Activated CD8-positive, alpha-beta memory T cell treated with anti-CD3 and anti-CD28 coated beads for 36 hours (primary cell): ENCODE measurements at regions not wholly inside any gene's neighbourhood (a gene's known extent, or its start where the extent isn't known, plus 50 kb on each side); places are given as distances from the start of the nearest gene placed in this dataset.

Experiments used
- CTCF ChIA-PET: fragments of 350-600 bp; sonication (Branson Sonifier 250); formaldehyde crosslinking; loops from one replicate; lab custom pipeline; 2021; ENCODE audit warnings: antibody characterized with exemption; lab: Charles Lee
- POLR2A ChIA-PET: fragments of 350-600 bp; sonication (Branson Sonifier 250); formaldehyde crosslinking; loops from one replicate; lab custom pipeline; 2021; ENCODE audit warnings: antibody characterized with exemption; lab: Charles Lee

DNA sequence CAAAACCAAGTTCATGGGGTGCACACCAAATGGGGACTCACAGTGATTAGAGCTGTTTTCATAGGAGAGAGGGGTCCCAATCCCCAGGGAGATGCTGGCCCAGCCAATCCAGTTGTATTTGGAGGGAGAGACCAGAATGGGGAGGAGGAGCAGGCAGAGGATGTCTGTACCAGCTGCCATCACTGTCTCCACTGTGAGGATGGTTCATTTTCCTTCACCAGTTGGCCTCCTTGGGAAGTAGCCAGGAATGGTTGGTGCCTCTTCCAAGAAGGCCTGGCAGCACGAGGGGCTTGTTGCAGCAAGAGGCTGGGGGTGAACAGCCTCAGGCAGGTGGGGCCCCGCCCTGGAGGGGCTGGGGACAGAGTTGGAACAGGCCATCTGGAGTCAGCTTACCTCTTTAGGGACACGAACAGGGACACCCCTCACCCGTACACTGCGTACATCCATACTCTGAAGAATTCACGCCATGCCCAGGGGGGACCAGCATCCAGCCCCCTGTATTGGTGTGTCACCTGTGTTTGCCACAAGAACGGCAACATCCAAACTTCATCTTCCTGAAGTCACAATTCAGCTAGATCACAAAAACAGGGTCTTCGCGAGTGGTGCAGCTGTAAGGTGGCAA, 161.7 kb upstream of the ZNF236 start:
- CTCF ChIA-PET: no interaction called here
- POLR2A ChIA-PET: interaction anchor here (0.6 kb wide), 1 partner anchor 157 kb away, joined by 6 read pairs; no protein-coding TSS in a partner anchor

DNA sequence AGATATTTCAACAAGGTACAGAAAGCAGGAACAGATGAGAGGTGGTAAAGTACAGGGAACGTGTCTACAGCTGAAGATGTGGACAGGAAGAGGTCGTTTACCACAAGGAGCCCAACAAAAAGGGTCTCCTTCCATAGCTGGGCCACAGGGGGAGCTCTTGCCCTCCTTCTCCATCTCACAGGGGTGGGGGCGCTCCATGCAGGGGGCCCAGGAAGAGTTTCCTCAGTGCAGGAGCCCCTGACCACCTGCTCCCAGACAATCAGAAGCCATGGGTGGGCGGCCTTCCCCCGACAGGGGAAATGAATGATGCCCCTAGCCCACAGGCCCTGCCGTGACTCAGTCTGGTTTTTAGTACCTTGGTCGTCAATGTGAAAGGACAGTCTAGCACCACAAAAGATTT, 163.6 kb upstream of the ZNF516 start:
- ChIA-PET POLR2A (interaction anchor here (0.7 kb wide), 1 partner anchor 256 kb away, joined by 3 read pairs; no protein-coding TSS in a partner anchor), CTCF (no interaction called here)

DNA sequence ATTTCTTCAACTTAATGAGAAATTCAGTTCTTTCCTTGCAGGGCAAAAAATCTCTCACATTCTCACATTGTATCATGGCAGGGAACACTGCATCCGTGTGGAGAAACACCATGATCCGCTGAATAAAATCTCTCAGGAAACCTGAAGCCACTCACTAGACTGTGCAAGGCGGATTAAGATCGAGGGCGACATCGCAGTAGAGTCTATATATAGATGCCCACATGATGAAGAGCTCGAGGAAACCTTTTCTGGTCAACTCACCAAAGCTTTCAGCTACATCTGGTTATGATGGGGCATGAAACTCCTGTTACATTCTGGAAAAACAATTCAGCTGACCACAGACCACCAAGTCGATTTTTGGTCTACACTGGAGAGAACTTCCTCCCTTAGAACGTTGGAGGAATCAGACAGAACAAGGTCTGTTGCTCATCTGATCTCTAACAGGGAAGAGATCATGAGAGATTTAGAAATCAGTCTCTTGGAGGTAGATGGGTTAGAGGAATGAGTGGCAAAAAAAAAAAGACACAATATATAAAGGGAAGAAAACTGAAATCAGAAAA, 162.9 kb upstream of the ZNF516 start:
- CTCF ChIA-PET: no interaction called here
- POLR2A ChIA-PET: interaction anchor here (0.7 kb wide), 1 partner anchor 256 kb away, joined by 3 read pairs; no protein-coding TSS in a partner anchor

DNA sequence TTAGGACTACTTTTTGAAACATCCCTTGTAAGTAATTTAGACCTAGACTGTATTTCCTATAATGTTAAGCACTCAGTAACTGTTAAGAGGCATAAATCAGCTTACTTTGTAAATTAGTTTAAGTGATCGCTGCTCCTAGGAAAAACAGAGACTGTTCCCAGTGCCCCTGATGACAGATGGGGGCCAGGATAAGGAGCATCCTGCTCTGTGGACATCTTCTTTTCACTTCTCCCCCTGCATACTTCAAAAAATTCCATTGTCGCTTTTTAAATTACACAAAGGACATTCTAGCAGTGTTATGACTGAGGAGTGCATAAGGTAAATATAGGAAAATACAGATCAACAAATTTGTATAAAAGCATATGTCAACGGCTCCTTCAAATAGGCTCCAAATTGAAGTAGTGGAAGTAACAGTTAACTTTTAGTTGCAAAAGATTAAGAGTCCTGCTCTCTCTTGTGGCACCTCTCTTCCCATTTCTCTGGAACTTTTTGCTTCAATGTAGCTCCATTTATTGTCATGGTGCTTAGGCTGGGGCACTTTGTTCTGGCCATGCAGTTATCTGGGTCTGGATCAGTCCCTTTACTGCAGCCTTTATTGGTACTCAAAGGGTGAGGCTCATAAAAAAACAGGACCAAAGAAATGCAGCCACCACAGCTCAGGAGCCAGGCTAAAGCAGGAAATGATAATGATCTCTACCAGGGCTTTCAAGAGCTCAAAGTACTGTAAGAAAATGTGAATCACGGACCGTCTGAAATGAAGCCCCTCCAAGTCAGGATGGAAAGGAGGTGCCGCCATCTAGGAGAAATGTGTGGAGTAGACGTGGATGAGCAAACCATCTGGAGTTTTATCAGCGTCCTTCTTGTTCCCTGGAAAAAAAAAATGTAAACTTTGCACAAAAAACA, 162.1 kb upstream of the ZNF516 start:
- ChIA-PET CTCF (no interaction called here), POLR2A (no interaction called here)

DNA sequence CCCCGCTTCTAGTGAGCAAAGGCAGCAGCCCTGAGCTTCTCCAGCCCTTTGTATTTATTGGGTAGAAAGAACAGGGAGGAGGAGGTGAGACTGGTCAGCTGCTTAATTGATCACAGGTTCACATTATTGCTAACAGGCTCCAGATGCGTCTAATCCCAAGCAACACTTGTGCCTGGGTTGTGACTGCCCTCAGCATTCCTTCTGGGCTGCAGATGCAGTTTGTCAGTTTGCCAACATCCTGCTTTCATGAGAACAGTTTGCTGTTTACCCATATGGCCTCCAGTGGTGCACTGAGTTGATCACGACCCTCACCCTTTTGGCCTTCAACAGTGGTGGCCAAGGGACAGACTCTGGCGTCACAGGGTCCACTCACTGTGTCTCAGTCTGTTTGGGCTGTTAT, 159.5 kb upstream of the ZNF516 start:
- ChIA-PET CTCF (no interaction called here), POLR2A (no interaction called here)

DNA sequence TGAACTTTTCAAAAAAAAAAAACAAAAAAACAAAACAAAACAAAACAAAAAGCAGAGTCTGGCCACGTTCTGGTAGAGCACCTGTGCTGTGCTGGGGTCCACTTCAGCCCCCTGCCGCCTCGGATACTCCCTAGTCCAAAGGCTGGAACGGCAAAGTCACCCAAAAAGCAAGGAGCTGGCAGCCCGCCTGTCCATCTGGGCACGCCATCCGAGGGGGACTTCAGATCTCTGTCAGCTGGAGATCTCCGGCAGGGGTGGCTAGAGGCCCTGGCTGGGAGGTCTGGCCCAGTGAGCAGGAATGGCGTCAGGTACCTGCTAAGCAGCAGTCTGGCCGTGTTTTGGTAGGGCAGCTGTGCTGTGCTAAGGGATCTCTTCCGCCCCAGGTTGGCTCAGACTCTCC, 152.3 kb upstream of the ZNF516 start:
- POLR2A ChIA-PET: no interaction called here

DNA sequence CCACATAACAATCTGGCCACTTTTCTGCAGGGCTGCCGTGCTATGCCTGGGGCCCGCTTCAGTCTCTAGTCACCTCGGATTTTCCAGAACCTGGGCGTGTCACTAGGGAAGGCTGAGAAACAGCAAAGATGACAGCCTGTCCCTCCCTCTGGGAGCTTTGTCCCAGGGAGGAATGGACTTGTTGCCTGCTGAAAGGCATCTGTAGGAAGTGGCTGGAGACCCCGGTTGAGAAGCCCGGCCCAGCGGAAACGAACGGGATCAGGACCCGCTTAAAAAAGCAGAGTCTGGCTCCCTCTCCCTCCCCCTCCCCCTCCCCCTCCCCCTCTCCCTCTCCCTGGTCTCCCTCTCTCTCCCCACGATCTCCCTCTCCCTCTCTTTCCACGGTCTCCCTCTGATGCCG, 149.5 kb upstream of the ZNF516 start:
- ChIA-PET CTCF (interaction anchor here (0.6 kb wide), 1 partner anchor 51 kb away, joined by 3 read pairs; no protein-coding TSS in a partner anchor), POLR2A (no interaction called here)

More for the DNA sequence above, 152.3 kb upstream of the ZNF516 start:
- CTCF ChIA-PET: interaction anchor here (0.7 kb wide), 1 partner anchor 500 kb away, joined by 3 read pairs; no protein-coding TSS in a partner anchor

DNA sequence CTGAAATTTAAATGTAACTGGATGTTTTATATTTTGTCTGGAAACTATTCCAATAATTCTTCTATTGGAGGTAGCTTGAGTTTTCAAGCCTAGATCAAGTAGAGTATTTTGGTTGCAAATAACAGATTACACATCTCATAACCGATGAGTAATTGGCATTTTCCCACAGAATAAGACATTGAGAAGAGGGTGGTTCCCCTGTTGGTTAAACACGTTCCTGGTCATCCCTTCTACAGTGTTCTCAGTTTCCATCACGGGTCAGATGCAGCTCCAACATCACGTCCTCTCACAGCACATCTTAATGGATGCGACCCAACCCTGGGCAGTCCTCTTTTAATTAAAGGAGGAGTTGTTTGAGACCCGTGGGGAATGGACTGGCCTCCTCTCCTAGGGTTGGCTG, 149.0 kb upstream of the ZNF516 start:
- ChIA-PET CTCF (interaction anchor here (0.6 kb wide), 1 partner anchor 51 kb away, joined by 3 read pairs; no protein-coding TSS in a partner anchor), POLR2A (no interaction called here)

DNA sequence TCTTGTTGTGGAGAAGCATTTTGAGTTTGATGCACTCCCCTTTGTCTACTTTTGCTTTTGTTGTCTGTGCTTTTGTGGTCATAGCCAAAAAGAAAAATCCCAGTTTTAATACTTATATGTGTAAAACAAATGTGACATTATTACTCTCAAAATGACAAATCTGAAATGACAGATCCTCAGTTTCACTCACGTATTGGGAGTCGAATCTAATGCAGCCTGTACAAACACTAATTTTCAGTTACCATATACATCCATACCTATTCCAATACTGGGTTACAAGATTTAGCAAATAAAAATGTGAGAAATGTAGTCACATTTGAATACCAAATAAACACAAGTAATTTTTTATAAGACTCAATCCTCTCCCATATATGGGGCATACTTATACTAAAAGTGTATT, 148.2 kb upstream of the ZNF516 start:
- ChIA-PET POLR2A (no interaction called here), CTCF (no interaction called here)

DNA sequence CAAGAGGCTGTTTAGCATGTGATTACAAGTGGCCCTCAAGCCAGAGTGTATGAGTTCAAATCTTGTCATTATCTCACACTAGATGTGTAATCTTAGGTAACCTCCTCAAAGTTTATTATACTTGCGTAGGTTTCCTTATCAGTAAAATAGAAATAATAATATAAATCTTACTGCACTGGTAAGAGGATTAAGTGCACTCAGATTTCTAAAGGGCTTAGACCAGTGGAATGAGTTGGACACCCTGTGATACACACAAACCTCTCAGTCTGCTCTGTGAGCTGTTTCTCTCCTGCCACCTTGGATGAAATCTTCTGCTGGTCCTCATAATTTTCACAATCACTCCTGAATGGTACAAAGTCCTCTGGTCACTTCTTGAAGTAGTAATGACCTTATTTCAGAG, 145.4 kb upstream of the ZNF516 start:
- ChIA-PET CTCF (no interaction called here), POLR2A (no interaction called here)

DNA sequence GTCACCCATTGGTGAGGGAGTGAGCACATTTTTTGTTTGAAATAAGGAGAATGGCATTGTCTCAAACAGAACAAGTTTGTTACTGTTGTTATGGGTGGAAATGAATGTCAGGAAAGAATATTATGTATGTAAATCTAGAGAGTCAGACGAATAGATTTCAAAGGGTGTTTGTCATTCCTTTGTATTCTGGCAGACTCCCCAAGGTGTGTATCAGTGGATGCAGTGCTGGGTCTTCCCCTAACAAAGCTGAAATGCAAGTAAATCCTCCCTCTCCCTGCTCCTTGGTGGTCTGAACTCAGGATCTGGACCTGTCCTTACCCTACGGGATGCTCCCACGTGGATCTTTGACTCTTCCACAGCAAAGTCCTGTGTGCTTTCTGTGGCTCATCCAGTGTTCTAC, 139.5 kb upstream of the ZNF516 start:
- CTCF ChIA-PET: no interaction called here
- POLR2A ChIA-PET: no interaction called here

DNA sequence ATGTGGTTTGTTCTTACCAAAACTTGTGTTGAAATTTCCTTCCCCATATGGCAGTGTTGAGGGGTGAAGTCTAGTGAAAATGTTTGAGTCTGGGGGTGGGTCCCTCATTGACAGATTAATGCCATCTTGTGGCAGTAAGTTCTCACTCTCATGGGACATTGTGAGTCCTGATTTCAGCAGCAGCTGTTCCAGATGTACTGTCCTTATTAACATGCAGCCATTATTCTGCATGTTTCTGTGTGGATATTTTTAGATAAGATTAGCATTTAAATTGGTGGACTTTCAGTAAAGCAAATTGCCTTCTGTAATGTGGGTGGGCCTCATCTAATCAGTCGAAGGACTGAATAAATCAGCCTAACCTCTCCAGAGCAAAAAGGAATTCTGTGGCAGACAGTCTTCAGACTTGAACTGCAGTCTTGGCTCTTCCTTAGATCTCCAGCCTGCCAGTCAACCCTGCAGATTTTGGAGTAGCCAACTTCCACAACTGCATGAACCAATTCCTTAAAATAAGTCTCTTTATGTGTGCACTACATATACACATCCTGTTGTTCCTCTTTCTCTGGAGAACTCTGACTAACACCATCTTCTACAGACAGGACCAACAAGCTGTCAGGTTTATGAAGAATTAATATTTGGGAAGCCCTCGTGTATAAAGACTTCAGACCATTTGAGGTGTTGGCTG, 138.7 kb upstream of the ZNF516 start:
- ChIA-PET POLR2A (no interaction called here), CTCF (no interaction called here)

DNA sequence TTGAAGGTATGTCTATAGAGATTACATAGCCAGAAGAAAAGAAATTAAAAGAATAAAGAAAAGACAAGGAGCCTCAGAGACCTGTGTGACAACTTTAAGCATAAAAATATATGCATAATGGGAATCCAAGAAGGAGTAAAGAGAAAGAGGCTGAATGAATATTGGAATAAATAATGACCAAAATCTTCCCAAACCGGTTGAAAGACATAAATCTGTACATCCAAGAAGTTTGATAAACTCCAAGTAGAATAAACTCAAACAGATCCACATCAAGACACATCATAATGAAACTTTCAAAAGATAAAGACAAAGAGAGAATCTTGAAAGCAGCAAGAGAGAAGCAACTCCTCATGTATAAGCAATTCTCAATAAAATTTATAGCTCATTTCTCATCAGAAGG, 132.4 kb upstream of the ZNF516 start:
- POLR2A ChIA-PET: no interaction called here

DNA sequence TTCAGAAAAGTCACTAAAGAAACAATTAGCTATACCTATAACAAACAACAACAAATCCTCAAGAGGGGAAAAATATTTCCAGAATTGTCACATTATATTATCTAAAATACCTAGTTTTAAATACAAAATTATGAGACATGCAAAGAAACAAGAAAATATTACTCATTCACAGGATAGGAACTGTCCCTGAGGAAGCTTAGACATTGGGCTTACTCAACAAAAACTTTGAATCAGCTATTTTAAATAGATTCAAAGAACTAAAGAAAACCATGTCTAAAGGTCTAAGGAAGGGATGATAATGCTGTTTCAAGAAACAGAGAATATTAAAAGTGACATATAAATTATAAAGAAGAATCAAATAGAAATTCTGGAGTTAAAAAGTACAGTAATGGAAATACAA, 131.9 kb upstream of the ZNF516 start:
- ChIA-PET CTCF (no interaction called here), POLR2A (no interaction called here)

More for the DNA sequence above, 132.4 kb upstream of the ZNF516 start:
- CTCF ChIA-PET: no interaction called here

DNA sequence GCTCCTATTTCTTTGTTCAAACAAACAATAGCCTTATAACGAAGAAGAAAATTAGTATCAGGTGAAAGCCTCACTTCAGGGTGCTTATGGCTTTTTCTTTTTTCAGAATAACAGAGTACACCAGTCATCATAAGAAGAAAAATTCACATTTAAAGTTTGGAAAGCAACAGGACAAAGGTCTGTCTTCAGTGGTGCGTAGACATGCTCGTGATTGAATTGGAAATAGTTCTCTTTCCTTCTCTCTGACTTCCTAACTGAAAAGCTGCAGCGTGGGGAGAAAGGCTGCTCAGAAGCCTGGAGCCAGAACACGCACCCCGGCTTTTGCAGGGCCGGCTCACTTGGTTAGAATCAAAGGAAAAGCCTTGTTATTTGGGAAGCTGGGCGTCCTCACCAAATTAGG, 127.6 kb upstream of the ZNF516 start:
- CTCF ChIA-PET: no interaction called here
- POLR2A ChIA-PET: no interaction called here

DNA sequence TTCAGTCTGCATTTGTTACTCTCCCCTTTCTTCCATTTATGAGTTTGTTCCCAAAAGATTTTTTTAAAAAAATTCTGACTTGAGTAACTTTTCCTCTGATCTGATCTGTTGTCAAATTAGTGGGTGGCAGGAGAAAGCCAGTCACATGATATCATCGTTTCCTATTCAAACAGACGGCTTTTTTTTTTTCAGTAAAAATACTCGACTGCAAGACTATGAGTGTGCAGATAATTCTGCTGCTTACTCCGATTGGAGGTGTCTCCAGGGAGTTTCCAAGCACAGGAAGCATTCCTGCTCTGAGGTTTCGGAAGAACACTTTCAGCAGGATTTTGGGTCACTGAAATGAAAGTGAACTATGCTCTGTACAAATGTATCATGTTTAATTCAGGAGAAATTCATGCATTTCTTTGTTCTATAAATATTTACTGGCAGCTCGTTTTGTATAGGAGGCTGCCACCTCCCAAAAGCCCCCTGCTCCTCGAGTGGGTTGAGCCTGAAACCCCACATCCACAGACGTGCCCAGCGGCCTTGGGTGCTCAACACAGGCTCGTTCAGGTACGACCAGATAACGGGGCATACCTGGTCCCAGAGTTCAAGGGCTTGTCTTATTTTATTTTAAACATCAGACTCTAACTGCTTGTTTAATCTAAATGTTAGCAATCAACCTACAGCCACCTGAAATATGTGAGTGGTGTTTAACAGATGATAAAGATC, 126.9 kb upstream of the ZNF516 start:
- POLR2A ChIA-PET: no interaction called here
- CTCF ChIA-PET: no interaction called here

DNA sequence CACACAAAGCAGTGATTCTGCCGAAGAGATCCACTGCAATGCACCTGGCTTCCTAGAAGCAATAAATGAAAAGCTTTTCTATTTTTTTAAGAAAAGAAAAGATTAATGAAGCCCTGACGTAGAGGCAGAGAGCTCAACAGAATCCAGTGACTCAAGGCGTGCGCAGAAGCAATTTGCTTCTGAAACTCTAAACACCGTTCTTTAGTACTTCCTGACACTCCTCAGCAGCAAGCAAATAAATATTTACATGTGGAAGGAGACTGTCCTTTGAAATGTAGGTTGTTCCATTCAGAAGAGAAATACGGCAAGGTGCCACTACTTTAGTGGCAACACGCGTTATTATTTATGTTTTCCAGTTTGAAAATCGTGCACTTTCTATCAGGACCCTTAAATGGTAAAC, 126.2 kb upstream of the ZNF516 start:
- CTCF ChIA-PET: no interaction called here
- POLR2A ChIA-PET: interaction anchor here (0.5 kb wide), 1 partner anchor 143 kb away, joined by 3 read pairs; no protein-coding TSS in a partner anchor

DNA sequence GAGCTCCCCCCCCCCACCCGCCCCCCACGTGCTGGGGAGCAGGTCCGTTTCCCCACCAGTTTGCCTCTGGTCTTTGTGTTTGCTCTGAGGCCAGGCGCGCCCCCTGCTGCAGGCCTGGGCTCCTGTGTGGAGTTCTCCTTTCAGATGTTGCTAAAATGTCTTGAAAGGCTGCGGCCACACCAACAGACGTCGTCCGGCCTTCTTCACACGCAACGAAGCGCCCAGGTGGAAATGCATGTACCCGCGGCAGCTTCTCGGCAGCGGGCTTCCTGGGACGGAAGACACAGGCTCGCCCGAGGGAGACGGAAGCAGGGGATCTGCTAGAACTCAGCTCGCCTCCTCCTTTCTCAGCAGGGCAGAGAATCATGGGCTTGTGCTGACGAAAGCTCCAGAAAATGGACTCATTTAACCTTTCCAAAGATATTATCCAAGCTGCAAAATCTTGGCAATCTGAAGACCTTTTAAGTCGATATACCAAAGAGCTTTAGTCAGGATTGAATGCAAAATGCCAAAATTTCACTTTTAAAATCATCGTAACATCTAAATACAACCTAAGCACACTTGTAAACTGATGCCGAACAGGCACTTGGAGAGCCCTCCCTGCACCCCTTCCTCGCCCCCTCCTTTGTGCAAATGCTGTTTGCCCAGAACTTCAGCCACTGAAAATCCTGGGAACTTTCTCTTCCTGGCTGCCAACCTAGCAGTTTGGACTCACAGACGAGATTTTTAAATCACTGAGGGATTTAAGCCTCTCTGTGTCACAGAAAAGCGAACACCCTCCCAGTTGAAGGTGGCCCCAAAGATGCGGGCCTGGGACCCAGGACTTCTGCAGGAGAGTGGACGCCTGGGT, 125.5 kb upstream of the ZNF516 start:
- POLR2A ChIA-PET: no interaction called here
- CTCF ChIA-PET: no interaction called here
